CD14-positive monocyte (primary cell): ENCODE measurements at regions not wholly inside any gene's neighbourhood (a gene's known extent, or its start where the extent isn't known, plus 50 kb on each side); places are given as distances from the start of the nearest gene placed in this dataset.

ENCODE experiments used
- DNase-seq, 3 donors: peaks; one replicate each; pipeline ENCODE4 v3.0.0-alpha.2; 2011 to 2022
- H2AFZ ChIP-seq: 2 replicates; pipeline ENCODE4 v1.6.0; 2012; ENCODE audit warnings: mild to moderate bottlenecking, low read depth, low read length, inconsistent platforms; ENCODE audit not compliant: insufficient read depth, poor library complexity, severe bottlenecking
- H3K27ac ChIP-seq, 2 donors: 1 replicate in 1 of 2; 2 replicates in 1 of 2; pipeline ENCODE4 v1.5.1; 2012 to 2013; ENCODE audit warnings: low read length in 2 of 2, control low read depth in 1 of 2, inconsistent platforms in 1 of 2, low read depth in 1 of 2, mild to moderate bottlenecking in 1 of 2
- H3K27me3 ChIP-seq, 2 donors: one replicate each; pipeline versions ENCODE4 v1.6.0 to v1.6.1; 2011 to 2013; ENCODE audit warnings: low read length in 2 of 2; ENCODE audit not compliant: control insufficient read depth in 2 of 2, insufficient read depth in 2 of 2
- H3K36me3 ChIP-seq, 2 donors: replicated peaks in 1 of 2; 1 replicate in 1 of 2; 2 replicates in 1 of 2; pipeline versions ENCODE4 v1.5.1 to v1.6.1; 2012 to 2013; ENCODE audit warnings: low read length in 2 of 2, control low read depth in 1 of 2, inconsistent platforms in 1 of 2, mild to moderate bottlenecking in 1 of 2; ENCODE audit not compliant: insufficient read depth in 2 of 2, control insufficient read depth in 1 of 2
- H3K4me1 ChIP-seq, 2 donors: 1 replicate in 1 of 2; 2 replicates in 1 of 2; pipeline versions ENCODE4 v1.5.1 to v1.6.1; 2012 to 2013; ENCODE audit warnings: low read length in 2 of 2, control low read depth in 1 of 2, inconsistent platforms in 1 of 2, mild to moderate bottlenecking in 1 of 2, moderate library complexity in 1 of 2; ENCODE audit not compliant: insufficient read depth in 2 of 2, control insufficient read depth in 1 of 2
- H3K4me2 ChIP-seq: replicated peaks from 2 replicates; pipeline ENCODE3; 2012; ENCODE audit warnings: low read length, moderate library complexity, mild to moderate bottlenecking; ENCODE audit not compliant: poor library complexity, severe bottlenecking; ENCODE audit errors: extremely low read depth
- H3K4me3 ChIP-seq, 3 experiments: fragments of 200-600 bp in 1 of 3; sonication (generic) in 1 of 3; replicated peaks in 1 of 3; 1 replicate in 2 of 3; 2 replicates in 1 of 3; pipeline ENCODE4 v1.5.1; 2011 to 2013; ENCODE audit warnings: low read length in 3 of 3, mild to moderate bottlenecking in 3 of 3, control low read depth in 2 of 3, low read depth in 2 of 3, inconsistent platforms in 1 of 3, moderate library complexity in 1 of 3
- H3K79me2 ChIP-seq: 2 replicates; pipeline ENCODE4 v1.6.0; 2012; ENCODE audit warnings: mild to moderate bottlenecking, control low read depth, inconsistent platforms, low read length, moderate library complexity; ENCODE audit not compliant: insufficient read depth
- H3K9ac ChIP-seq: 2 replicates; pipeline ENCODE4 v1.6.0; 2017; ENCODE audit warnings: low read length, mild to moderate bottlenecking; ENCODE audit not compliant: insufficient read depth, poor library complexity, severe bottlenecking
- H3K9me3 ChIP-seq, 2 donors: replicated peaks in 1 of 2; 1 replicate in 1 of 2; 2 replicates in 1 of 2; pipeline versions ENCODE4 v1.5.1 to v1.6.1; 2012 to 2013; ENCODE audit warnings: low read length in 2 of 2, control low read depth in 1 of 2; ENCODE audit not compliant: control insufficient read depth in 1 of 2, insufficient read depth in 1 of 2
- H4K20me1 ChIP-seq: 2 replicates; pipeline ENCODE4 v1.6.0; 2012; ENCODE audit warnings: mild to moderate bottlenecking, low read length, control low read depth, moderate library complexity; ENCODE audit not compliant: insufficient read depth
- H3K27ac Mint-ChIP-seq, 7 donors: one replicate each; pipeline ENCODE4 v1.8.0; 2020; ENCODE audit warnings: mild to moderate bottlenecking in 7 of 7, mixed read lengths in 7 of 7, moderate library complexity in 6 of 7, inconsistent platforms in 2 of 7
- H3K27me3 Mint-ChIP-seq, 3 donors: one replicate each; pipeline ENCODE4 v1.8.0; 2021 to 2022; ENCODE audit warnings: low read depth in 3 of 3, mild to moderate bottlenecking in 3 of 3, mixed read lengths in 3 of 3, moderate library complexity in 3 of 3, inconsistent platforms in 1 of 3
- H3K36me3 Mint-ChIP-seq, 2 donors: one replicate each; pipeline ENCODE4 v1.8.0; 2020; ENCODE audit warnings: mixed read lengths in 2 of 2, inconsistent platforms in 1 of 2, mild to moderate bottlenecking in 1 of 2
- H3K4me1 Mint-ChIP-seq: one replicate; pipeline ENCODE4 v1.8.0; 2020; ENCODE audit warnings: mild to moderate bottlenecking, mixed read lengths
- H3K4me3 Mint-ChIP-seq, 2 donors: one replicate each; pipeline ENCODE4 v1.8.0; 2020; ENCODE audit warnings: mild to moderate bottlenecking in 2 of 2, mixed read lengths in 2 of 2, moderate library complexity in 1 of 2
- H3K9me3 Mint-ChIP-seq, 7 donors: one replicate each; pipeline ENCODE4 v1.8.0; 2020 to 2022; ENCODE audit warnings: mixed read lengths in 7 of 7, mild to moderate bottlenecking in 6 of 7, moderate library complexity in 6 of 7, inconsistent platforms in 2 of 7
- CTCF ChIP-seq: fragments of 200-600 bp; IDR thresholded peaks from one replicate; pipeline ENCODE4 v1.8.0; 2022; ENCODE audit warnings: antibody characterized with exemption, mild to moderate bottlenecking
- WGBS: methylation state at CpG from one replicate; pipeline ENCODE4 v1.1.5; 2013; ENCODE audit warnings: missing lambda C conversion rate; ENCODE audit not compliant: insufficient coverage; 5-methylcytosine and 5-hydroxymethylcytosine counted together
- intact Hi-C, 2 donors: fragments of 100-400 bp; cut with micrococcal nuclease; formaldehyde crosslinking; loops; one replicate each; pipeline versions ENCODE4 v1.15.0 to v1.15.1; 2023

- WGBS = 87% methylated on average over 3 of the region's 7 CpGs
- Histone ChIP-seq H3K9me3 (peaks cover 0 to 3% of the 10 kb centered on the region in 2 donors), H3K79me2 (no peaks in the 10 kb centered on the region), H3K36me3 (no peaks in the 10 kb centered on the region), H3K27me3 (no peaks in the 10 kb centered on the region), H4K20me1 (no peaks in the 10 kb centered on the region), H2AFZ (no peak overlapping the region), H3K4me2 (no peak overlapping the region), H3K4me1 (peaks cover 31 to 33% of the 10 kb centered on the region in 2 donors), H3K9ac (no peak overlapping the region), H3K27ac (no peak overlapping the region), H3K4me3 (no peak overlapping the region)
- Mint-ChIP-seq H3K27me3 (peaks cover 4 to 8% (median 5%) of the 10 kb centered on the region in 3 donors), H3K36me3 (no peaks in the 10 kb centered on the region), H3K4me3 (no peak overlapping the region), H3K9me3 (no peaks in the 10 kb centered on the region), H3K4me1 (peaks cover 39% of the 10 kb centered on the region), H3K27ac (no peak overlapping the region)
- DNase-seq = no peak
- no peak for TF ChIP-seq CTCF
- intact Hi-C loops = loop anchor here in 1 of 2 donors (10.0 kb wide), 2 partner anchors 283 to 533 kb away; partner anchors contain the start of gene MINDY2
These were observed 103.7 kb downstream of the AQP9 start for GRCh38 chr15:58241872-58242271.

- Histone ChIP-seq H3K4me1 (peaks cover 43 to 45% of the 10 kb centered on the region in 2 donors), H3K27me3 (no peaks in the 10 kb centered on the region), H3K9me3 (no peaks in the 10 kb centered on the region), H3K36me3 (no peaks in the 10 kb centered on the region), H3K27ac (peak overlapping the region in 1 of 2 donors; percentile 39), H2AFZ (no peak overlapping the region), H3K4me3 (no peak overlapping the region), H3K9ac (no peak overlapping the region), H4K20me1 (no peaks in the 10 kb centered on the region), H3K4me2 (no peak overlapping the region), H3K79me2 (no peaks in the 10 kb centered on the region)
- peak; percentile 19 to 49 (median 22) for DNase-seq
- Mint-ChIP-seq H3K9me3 (peaks cover 0 to 3% (median 0%) of the 10 kb centered on the region in 7 donors), H3K4me3 (no peak overlapping the region), H3K36me3 (no peaks in the 10 kb centered on the region), H3K27me3 (peaks cover 4 to 5% (median 5%) of the 10 kb centered on the region in 3 donors), H3K27ac (peak overlapping the region in 3 of 7 donors; percentile 18 to 29 (median 27)), H3K4me1 (peaks cover 51% of the 10 kb centered on the region)
- WGBS = 53% methylated on average over 4 of the region's 7 CpGs
- intact Hi-C loops = loop anchor here in 1 of 2 donors (10.0 kb wide), 2 partner anchors 282 to 532 kb away; partner anchors contain the start of gene MINDY2
- TF ChIP-seq CTCF = no peak
These were observed 104.9 kb downstream of the AQP9 start for GRCh38 chr15:58243070-58243469.
